Cardiac fibroblast (primary cell): ENCODE measurements at regions not wholly inside any gene's neighbourhood (a gene's known extent, or its start where the extent isn't known, plus 50 kb on each side); places are given as distances from the start of the nearest gene placed in this dataset.

Experiments used
- DNase-seq, 2 donors: peaks; one replicate each; pipeline versions ENCODE4 v3.0.0 to v3.0.0-alpha.2; 2010; ENCODE audit warnings: low read depth in 2 of 2
- H3K4me3 ChIP-seq, 2 donors: replicated peaks in 1 of 2; 1 replicate in 1 of 2; 2 replicates in 1 of 2; pipeline ENCODE4 v1.5.1; 2011; ENCODE audit warnings: low read depth in 2 of 2, low read length in 2 of 2, mild to moderate bottlenecking in 2 of 2, moderate library complexity in 1 of 2
- CTCF ChIP-seq: IDR thresholded peaks from one replicate; pipeline ENCODE4 v1.5.1; 2011; ENCODE audit warnings: low read depth, mild to moderate bottlenecking, low read length, inconsistent platforms

- H3K4me3 ChIP-seq, result no peak overlapping the region
- no peak for DNase-seq
- no peak for TF ChIP-seq CTCF
These were observed 1090.0 kb upstream of the ZEB2 start for GRCh38 chr2:145609951-145610350.

GRCh38 chr2:145601361-145601925 lies 1081.5 kb upstream of the ZEB2 start:
- no peak overlapping the region for H3K4me3 ChIP-seq
- DNase-seq, result no peak
- TF ChIP-seq CTCF, result no peak

- no peak for DNase-seq
- no peak for TF ChIP-seq CTCF
These were observed 1080.9 kb upstream of the ZEB2 start for GRCh38 chr2:145600811-145601210.

GRCh38 chr2:145599756-145600155 lies 1079.8 kb upstream of the ZEB2 start:
- H3K4me3 ChIP-seq, result no peak overlapping the region
- TF ChIP-seq CTCF, result no peak
- peak; percentile 21 to 56 for DNase-seq

More at GRCh38 chr2:145600811-145601210, 1080.9 kb upstream of the ZEB2 start:
- H3K4me3 ChIP-seq, result no peak overlapping the region

GRCh38 chr2:145598434-145598833 lies 1078.5 kb upstream of the ZEB2 start:
- no peak overlapping the region for H3K4me3 ChIP-seq
- no peak for TF ChIP-seq CTCF
- DNase-seq, result peak; percentile 12 to 84

GRCh38 chr2:145597809-145598208 lies 1077.9 kb upstream of the ZEB2 start:
- no peak overlapping the region for H3K4me3 ChIP-seq
- no peak for TF ChIP-seq CTCF
- peak; percentile 72 to 81 for DNase-seq

GRCh38 chr2:145597006-145597405 lies 1077.1 kb upstream of the ZEB2 start:
- TF ChIP-seq CTCF, result no peak
- H3K4me3 ChIP-seq, result no peak overlapping the region
- no peak for DNase-seq
